H1 (cell line): ENCODE measurements at regions not wholly inside any gene's neighbourhood (a gene's known extent, or its start where the extent isn't known, plus 50 kb on each side); places are given as distances from the start of the nearest gene placed in this dataset.

Experiments used
- CTCF ChIA-PET: fragments of 300-600 bp; sonication (Branson Sonifier 250); formaldehyde crosslinking; loops from one replicate; lab custom pipeline; 2021; ENCODE audit not compliant: partially characterized antibody; lab: Charles Lee
- POLR2A ChIA-PET: fragments of 300-600 bp; sonication (Branson Sonifier 250); formaldehyde crosslinking; loops from one replicate; lab custom pipeline; 2021; ENCODE audit warnings: inconsistent platforms; ENCODE audit not compliant: partially characterized antibody; lab: Charles Lee
- DNase-seq, 2 experiments: peaks; one replicate each; pipeline versions ENCODE4 v3.0.0 to v3.0.0-alpha.2; 2010 to 2022; ENCODE audit warnings: low spot score in 2 of 2, low read depth in 1 of 2, mixed read lengths in 1 of 2
- FAIRE-seq: peaks from 2 replicates; lab custom pipeline; 2011; peaks lifted over from hg19 to GRCh38; lab: Jason Lieb, UNC
- H2AFZ ChIP-seq: 2 replicates; pipeline ENCODE4 v1.8.1; 2012; ENCODE audit warnings: low read length, inconsistent platforms
- H2AK5ac ChIP-seq: 2 replicates; pipeline ENCODE4 v1.6.1; 2013; ENCODE audit warnings: low read depth, low read length
- H2BK120ac ChIP-seq: replicated peaks from 2 replicates; pipeline ENCODE3; 2013; ENCODE audit warnings: low read depth, low read length, inconsistent platforms
- H2BK12ac ChIP-seq: 2 replicates; pipeline ENCODE4 v1.6.1; 2013; ENCODE audit warnings: low read depth, low read length
- H2BK15ac ChIP-seq: 2 replicates; pipeline ENCODE4 v1.6.1; 2013; ENCODE audit warnings: low read length
- H2BK20ac ChIP-seq: 2 replicates; pipeline ENCODE4 v1.6.1; 2013; ENCODE audit warnings: low read length
- H2BK5ac ChIP-seq: 2 replicates; pipeline ENCODE4 v1.6.1; 2013; ENCODE audit warnings: low read depth, low read length
- H3K14ac ChIP-seq: 2 replicates; pipeline ENCODE4 v1.6.1; 2013; ENCODE audit warnings: inconsistent platforms; ENCODE audit not compliant: insufficient read length
- H3K18ac ChIP-seq: 2 replicates; pipeline ENCODE4 v1.6.1; 2013; ENCODE audit warnings: low read length; ENCODE audit errors: extremely low read depth
- H3K23ac ChIP-seq: 2 replicates; pipeline ENCODE4 v1.6.1; 2013; ENCODE audit warnings: inconsistent platforms; ENCODE audit not compliant: insufficient read length
- H3K23me2 ChIP-seq: 2 replicates; pipeline ENCODE4 v1.6.1; 2013; ENCODE audit warnings: low read depth, low read length
- H3K27ac ChIP-seq: 2 replicates; pipeline ENCODE4 v1.6.1; 2011; ENCODE audit warnings: low read depth, low read length, inconsistent platforms
- H3K27me3 ChIP-seq, 4 experiments: replicated peaks in 1 of 4; 1 replicate in 1 of 4; 2 replicates in 3 of 4; pipeline versions ENCODE4 v1.6.1 to v1.8.1; 2011 to 2013; ENCODE audit warnings: low read length in 3 of 4, mild to moderate bottlenecking in 3 of 4, inconsistent platforms in 2 of 4, mixed read lengths in 2 of 4, moderate library complexity in 1 of 4; ENCODE audit not compliant: control insufficient read depth in 3 of 4, insufficient read depth in 3 of 4; ENCODE audit errors: extremely low read depth in 1 of 4
- H3K36me3 ChIP-seq, 4 experiments: 2 replicates each; pipeline versions ENCODE4 v1.6.1 to v1.8.1; 2011 to 2013; ENCODE audit warnings: mild to moderate bottlenecking in 4 of 4, low read length in 3 of 4, moderate library complexity in 2 of 4, control low read depth in 1 of 4, inconsistent platforms in 1 of 4; ENCODE audit not compliant: insufficient read depth in 4 of 4, control insufficient read depth in 2 of 4
- H3K4ac ChIP-seq: replicated peaks from 2 replicates; pipeline ENCODE3; 2013; ENCODE audit warnings: low read length, low read depth, mixed read lengths, inconsistent platforms; ENCODE audit not compliant: insufficient read length
- H3K4me1 ChIP-seq, 4 experiments: replicated peaks in 1 of 4; 1 replicate in 1 of 4; 2 replicates in 3 of 4; pipeline versions ENCODE4 v1.6.1 to v1.8.1; 2011 to 2013; ENCODE audit warnings: low read length in 3 of 4, inconsistent platforms in 2 of 4, mixed read lengths in 1 of 4; ENCODE audit not compliant: insufficient read depth in 4 of 4, control insufficient read depth in 3 of 4
- H3K4me2 ChIP-seq, 2 experiments: 2 replicates each; pipeline versions ENCODE4 v1.6.1 to v1.8.1; 2011 to 2013; ENCODE audit warnings: low read depth in 2 of 2, low read length in 2 of 2, control low read depth in 1 of 2, inconsistent platforms in 1 of 2, mild to moderate bottlenecking in 1 of 2; ENCODE audit not compliant: insufficient read depth in 1 of 2
- H3K4me3 ChIP-seq, 4 experiments: fragments of 200-600, 300-600 bp in 1 of 4; sonication (generic), shearing (Covaris generic), sonication (Bioruptor Twin) in 1 of 4; 2 replicates each; pipeline versions ENCODE4 v1.5.1 to v1.8.1; 2011 to 2016; ENCODE audit warnings: low read length in 4 of 4, low read depth in 3 of 4, control low read depth in 2 of 4, inconsistent platforms in 2 of 4, mild to moderate bottlenecking in 2 of 4, mixed read lengths in 1 of 4, moderate library complexity in 1 of 4; ENCODE audit not compliant: insufficient read depth in 2 of 4; ENCODE audit errors: extremely low read depth in 1 of 4
- H3K56ac ChIP-seq: replicated peaks from 2 replicates; pipeline ENCODE3; 2013; ENCODE audit warnings: low read depth, mild to moderate bottlenecking, mixed read lengths, low read length, inconsistent platforms; ENCODE audit not compliant: insufficient read length
- H3K79me1 ChIP-seq: 2 replicates; pipeline ENCODE4 v1.6.1; 2013; ENCODE audit warnings: low read depth, low read length, control low read depth
- H3K79me2 ChIP-seq, 2 experiments: 2 replicates each; pipeline versions ENCODE4 v1.6.1 to v1.8.1; 2012 to 2013; ENCODE audit warnings: low read length in 2 of 2, mild to moderate bottlenecking in 2 of 2, inconsistent platforms in 1 of 2; ENCODE audit not compliant: insufficient read depth in 2 of 2, control insufficient read depth in 1 of 2
- H3K9ac ChIP-seq, 4 experiments: replicated peaks in 1 of 4; 1 replicate in 1 of 4; 2 replicates in 3 of 4; pipeline versions ENCODE4 v1.6.1 to v1.8.1; 2011 to 2013; ENCODE audit warnings: low read depth in 3 of 4, low read length in 3 of 4, control low read depth in 2 of 4, mild to moderate bottlenecking in 2 of 4, moderate library complexity in 2 of 4, inconsistent platforms in 1 of 4; ENCODE audit errors: extremely low read depth in 1 of 4
- H3K9me3 ChIP-seq, 2 experiments: 2 replicates each; pipeline versions ENCODE4 v1.6.1 to v1.8.1; 2012 to 2013; ENCODE audit warnings: mild to moderate bottlenecking in 2 of 2, moderate library complexity in 2 of 2, control low read depth in 1 of 2, inconsistent platforms in 1 of 2, low read depth in 1 of 2, low read length in 1 of 2, mixed read lengths in 1 of 2; ENCODE audit not compliant: insufficient read depth in 2 of 2
- H4K20me1 ChIP-seq, 2 experiments: replicated peaks in 1 of 2; 2 replicates each; pipeline versions ENCODE3 to v1.8.1; 2011 to 2013; ENCODE audit warnings: inconsistent platforms in 2 of 2, low read length in 2 of 2, mild to moderate bottlenecking in 1 of 2; ENCODE audit not compliant: insufficient read depth in 2 of 2, control insufficient read depth in 1 of 2
- H4K5ac ChIP-seq: 2 replicates; pipeline ENCODE4 v1.6.1; 2013; ENCODE audit warnings: low read length, low read depth, mixed read lengths, inconsistent platforms; ENCODE audit not compliant: insufficient read length
- H4K8ac ChIP-seq: 2 replicates; pipeline ENCODE4 v1.8.0; 2013; ENCODE audit warnings: mild to moderate bottlenecking, moderate library complexity, low read length, inconsistent platforms; ENCODE audit not compliant: insufficient read depth; ENCODE audit errors: extremely low read depth
- H4K91ac ChIP-seq: replicated peaks from 2 replicates; pipeline ENCODE3; 2013; ENCODE audit warnings: low read length, mixed read lengths, inconsistent platforms; ENCODE audit not compliant: insufficient read length
- CEBPB ChIP-seq: IDR thresholded peaks from 2 replicates; pipeline ENCODE4 v1.6.1; 2012; ENCODE audit warnings: low read depth, low read length
- EGR1 ChIP-seq: IDR thresholded peaks from 2 replicates; pipeline ENCODE4 v1.6.1; 2011; ENCODE audit warnings: low read depth, low read length, borderline replicate concordance
- FOSL1 ChIP-seq: IDR thresholded peaks from 2 replicates; pipeline ENCODE4 v1.6.1; 2011; ENCODE audit warnings: mild to moderate bottlenecking, low read depth, low read length, moderate library complexity; ENCODE audit not compliant: insufficient read depth
- GTF2F1 ChIP-seq: IDR thresholded peaks from 2 replicates; pipeline ENCODE4 v1.6.1; 2012; ENCODE audit warnings: low read depth, low read length, improper control_type of control experiment, borderline replicate concordance
- POU5F1 ChIP-seq: IDR thresholded peaks from 2 replicates; pipeline ENCODE4 v1.6.1; 2011; ENCODE audit warnings: low read depth, mild to moderate bottlenecking, low read length, moderate library complexity
- SIN3A ChIP-seq, 2 experiments: IDR thresholded peaks in 1 of 2; conservative IDR thresholded peaks in 1 of 2; 2 replicates each; pipeline ENCODE4 v1.6.1; 2011 to 2012; ENCODE audit warnings: low read length in 2 of 2, improper control_type of control experiment in 1 of 2, low read depth in 1 of 2, mild to moderate bottlenecking in 1 of 2
- TBP ChIP-seq: IDR thresholded peaks from 2 replicates; pipeline ENCODE4 v1.6.1; 2011; ENCODE audit warnings: low read depth, low read length, improper control_type of control experiment
- USF2 ChIP-seq: IDR thresholded peaks from 2 replicates; pipeline ENCODE4 v1.6.1; 2011; ENCODE audit warnings: low read length, improper control_type of control experiment
- WGBS, 2 experiments: shearing (Covaris generic) in 1 of 2; methylation state at CpG; one replicate each; pipeline versions ENCODE4 v1.1.6 to v1.1.7; 2013 to 2015; ENCODE audit warnings: low lambda C conversion rate in 2 of 2, mixed read lengths in 2 of 2, inconsistent platforms in 1 of 2, low coverage in 1 of 2, missing lambda C conversion rate in 1 of 2; ENCODE audit not compliant: insufficient replicate concordance in 2 of 2, insufficient coverage in 1 of 2, insufficient read length in 1 of 2; ENCODE audit errors: extremely low coverage in 1 of 2, missing lambda C conversion rate in 1 of 2; 5-methylcytosine and 5-hydroxymethylcytosine counted together

- Histone ChIP-seq H2BK15ac (no peak overlapping the region), H4K20me1 (no peaks in the 10 kb centered on the region), H2AFZ (no peak overlapping the region), H3K9me3 (no peaks in the 10 kb centered on the region), H2AK5ac (no peak overlapping the region), H3K36me3 (no peaks in the 10 kb centered on the region), H3K27me3 (no peaks in the 10 kb centered on the region), H3K23ac (no peak overlapping the region), H3K14ac (no peak overlapping the region), H3K4me3 (no peak overlapping the region), H4K91ac (no peak overlapping the region), H2BK12ac (no peak overlapping the region), H3K79me1 (no peaks in the 10 kb centered on the region), H3K56ac (no peak overlapping the region), H2BK120ac (no peak overlapping the region), H3K4me2 (no peak overlapping the region), H3K4ac (no peak overlapping the region), H3K4me1 (no peaks in the 10 kb centered on the region), H3K23me2 (no peaks in the 10 kb centered on the region), H3K79me2 (no peaks in the 10 kb centered on the region), H2BK5ac (no peak overlapping the region), H3K9ac (no peak overlapping the region), H2BK20ac (no peak overlapping the region), H4K8ac (no peak overlapping the region), H3K27ac (no peak overlapping the region), H4K5ac (no peak overlapping the region), H3K18ac (no peak overlapping the region)
- ChIA-PET POLR2A (no interaction called here), CTCF (no interaction called here)
- 86% methylated on average over 2 of the region's 2 CpGs; no CpG with 5 or more reads in 1 of the 2 experiments for WGBS, 2 experiments
- FAIRE-seq (no peak), DNase-seq (no peak)
- TF ChIP-seq USF2 (no peak), CEBPB (no peak), SIN3A (conservative IDR thresholded peaks at IDR 0.05 in 1 of 2, IDR thresholded peaks at IDR 0.05 in 1 of 2; ENCODE audit: low read depth in 1 of 2, low read length in 2 of 2) (no peak), GTF2F1 (no peak), FOSL1 (no peak), POU5F1 (no peak), EGR1 (no peak), TBP (no peak)
Measured at GRCh38 chr13:84536906-84537305, 654.6 kb upstream of the SLITRK1 start.
